RWPE1 (cell line): ENCODE measurements at regions not wholly inside any gene's neighbourhood (a gene's known extent, or its start where the extent isn't known, plus 50 kb on each side); places are given as distances from the start of the nearest gene placed in this dataset.

ENCODE experiments used
- CTCF ChIA-PET: fragments of 350-600 bp; sonication (Branson Sonifier 250); formaldehyde crosslinking; extraction: SDS; loops from one replicate; lab custom pipeline; 2021; lab: Yijun Ruan, JAX
- POLR2A ChIA-PET: fragments of 400-600 bp; formaldehyde crosslinking; extraction: SDS; loops from one replicate; lab custom pipeline; 2020; ENCODE audit warnings: antibody characterized with exemption; ENCODE audit not compliant: low non-redundant PET; lab: Yijun Ruan, JAX
- DNase-seq: peaks from one replicate; pipeline ENCODE4 v3.0.0; 2012; ENCODE audit warnings: low spot score
- H3K27ac ChIP-seq: fragments of 450-650 bp; 2 replicates; pipeline ENCODE4 v1.5.1; 2017
- TF ChIP-seq, protein P1 (sequence below): fragments of 450-650 bp; conservative IDR thresholded peaks from 2 replicates; pipeline ENCODE4 v1.5.1; 2017; ENCODE audit warnings: low read depth, mild to moderate bottlenecking

GRCh38 chr13:50697746-50698539 is 145.5 kb downstream of the DLEU7 start:
- TF ChIP-seq, protein P1, sequence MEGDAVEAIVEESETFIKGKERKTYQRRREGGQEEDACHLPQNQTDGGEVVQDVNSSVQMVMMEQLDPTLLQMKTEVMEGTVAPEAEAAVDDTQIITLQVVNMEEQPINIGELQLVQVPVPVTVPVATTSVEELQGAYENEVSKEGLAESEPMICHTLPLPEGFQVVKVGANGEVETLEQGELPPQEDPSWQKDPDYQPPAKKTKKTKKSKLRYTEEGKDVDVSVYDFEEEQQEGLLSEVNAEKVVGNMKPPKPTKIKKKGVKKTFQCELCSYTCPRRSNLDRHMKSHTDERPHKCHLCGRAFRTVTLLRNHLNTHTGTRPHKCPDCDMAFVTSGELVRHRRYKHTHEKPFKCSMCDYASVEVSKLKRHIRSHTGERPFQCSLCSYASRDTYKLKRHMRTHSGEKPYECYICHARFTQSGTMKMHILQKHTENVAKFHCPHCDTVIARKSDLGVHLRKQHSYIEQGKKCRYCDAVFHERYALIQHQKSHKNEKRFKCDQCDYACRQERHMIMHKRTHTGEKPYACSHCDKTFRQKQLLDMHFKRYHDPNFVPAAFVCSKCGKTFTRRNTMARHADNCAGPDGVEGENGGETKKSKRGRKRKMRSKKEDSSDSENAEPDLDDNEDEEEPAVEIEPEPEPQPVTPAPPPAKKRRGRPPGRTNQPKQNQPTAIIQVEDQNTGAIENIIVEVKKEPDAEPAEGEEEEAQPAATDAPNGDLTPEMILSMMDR: no peak
- no peak overlapping the region for H3K27ac ChIP-seq
- DNase-seq: no peak
- CTCF ChIA-PET: no interaction called here
- POLR2A ChIA-PET: no interaction called here

- POLR2A ChIA-PET: no interaction called here
- DNase-seq: no peak
- CTCF ChIA-PET: no interaction called here
- no peak overlapping the region for H3K27ac ChIP-seq
- TF ChIP-seq, protein P1: no peak
These were observed 143.4 kb downstream of the DLEU7 start for GRCh38 chr13:50699874-50700663.

DNA sequence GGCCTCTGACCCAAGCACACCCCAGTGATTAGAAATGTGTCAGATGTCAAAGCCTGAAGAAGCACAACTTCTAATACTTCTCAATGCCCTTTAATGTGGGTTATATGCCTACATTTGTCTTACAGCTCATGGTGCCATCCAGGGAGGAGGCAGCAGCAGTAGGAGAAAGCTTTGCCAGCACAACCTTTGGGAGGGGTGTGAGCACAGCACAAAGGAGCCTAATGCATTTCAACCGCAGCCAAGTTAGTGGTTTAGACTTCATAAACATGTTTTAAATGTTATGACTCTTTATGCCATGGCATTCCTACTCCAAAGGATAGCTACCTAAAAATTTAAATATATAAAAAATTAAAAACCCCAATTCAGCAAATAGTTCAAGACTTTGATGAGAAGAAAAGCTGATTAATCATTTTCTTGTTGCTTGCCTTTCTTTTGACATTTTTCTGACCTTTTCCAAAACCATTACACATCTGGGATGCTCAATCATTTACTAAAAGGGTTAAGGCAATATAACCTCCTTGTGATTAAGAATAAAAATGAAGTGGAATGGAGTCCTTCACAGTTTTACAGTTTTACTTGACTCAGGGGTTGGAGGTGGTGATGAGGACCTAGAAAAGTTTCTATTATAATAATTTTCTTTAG is 142.7 kb downstream of the DLEU7 start:
- TF ChIP-seq, protein P1: no peak
- H3K27ac ChIP-seq: no peak overlapping the region
- POLR2A ChIA-PET: no interaction called here
- CTCF ChIA-PET: interaction anchor here (0.6 kb wide), 1 partner anchor 25 kb away, joined by 3 read pairs; no protein-coding TSS in a partner anchor
- no peak for DNase-seq

GRCh38 chr13:50701469-50701868 is 142.0 kb downstream of the DLEU7 start:
- DNase-seq: no peak
- H3K27ac ChIP-seq: no peak overlapping the region
- POLR2A ChIA-PET: no interaction called here
- TF ChIP-seq, protein P1: no peak
- CTCF ChIA-PET: interaction anchor here (0.6 kb wide), 1 partner anchor 24 kb away, joined by 3 read pairs; no protein-coding TSS in a partner anchor

GRCh38 chr13:50706505-50706904 is 137.0 kb downstream of the DLEU7 start:
- ChIA-PET CTCF (interaction anchor here (0.7 kb wide), 2 partner anchors 12 to 438 kb away, joined by 5 to 7 read pairs; no protein-coding TSS in a partner anchor), POLR2A (no interaction called here)
- TF ChIP-seq, protein P1: no peak
- DNase-seq: no peak
- no peak overlapping the region for H3K27ac ChIP-seq

GRCh38 chr13:50707628-50708027 is 135.9 kb downstream of the DLEU7 start:
- TF ChIP-seq, protein P1: no peak
- ChIA-PET POLR2A (no interaction called here), CTCF (no interaction called here)
- H3K27ac ChIP-seq: no peak overlapping the region
- no peak for DNase-seq
